SIG-M5 (cell line): ENCODE measurements at regions not wholly inside any gene's neighbourhood (a gene's known extent, or its start where the extent isn't known, plus 50 kb on each side); places are given as distances from the start of the nearest gene placed in this dataset.
"Not testable (repeated sequence)": the region's sequence is repeated elsewhere in the genome, so short reads cannot be mapped to it uniquely, and the experiment has no call there.

Source experiments
- DNase-seq: peaks from one replicate; lab custom pipeline; 2025; lab: John Stamatoyannopoulos, UW

DNA sequence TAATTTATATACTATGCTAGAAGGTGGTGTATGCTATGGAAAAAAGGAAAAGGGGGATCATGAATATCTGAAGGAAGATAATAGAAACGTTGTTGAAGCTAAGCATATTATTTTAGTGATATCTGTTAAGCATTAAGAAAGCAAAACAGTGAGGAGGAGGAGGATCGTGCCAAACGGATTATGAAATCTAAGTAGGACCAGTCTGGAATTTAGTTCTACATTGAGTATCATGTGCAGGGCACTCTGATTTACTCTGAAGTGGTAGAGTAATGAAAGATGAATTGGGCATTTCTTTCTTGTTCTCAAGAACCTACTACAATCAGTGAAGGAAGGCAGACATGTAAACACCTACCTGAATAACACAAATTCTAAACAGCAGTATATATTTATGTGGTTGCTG is 195.3 kb downstream of the CYB561 start:
- DNase-seq: no peak

GRCh38 chr17:63258785-63259184 is 187.3 kb downstream of the CYB561 start:
- no peak for DNase-seq

- no peak for DNase-seq
These were observed 183.2 kb downstream of the CYB561 start for GRCh38 chr17:63262751-63263476.

- DNase-seq: no peak
These were observed 180.6 kb downstream of the CYB561 start for GRCh38 chr17:63265526-63265925.

DNA sequence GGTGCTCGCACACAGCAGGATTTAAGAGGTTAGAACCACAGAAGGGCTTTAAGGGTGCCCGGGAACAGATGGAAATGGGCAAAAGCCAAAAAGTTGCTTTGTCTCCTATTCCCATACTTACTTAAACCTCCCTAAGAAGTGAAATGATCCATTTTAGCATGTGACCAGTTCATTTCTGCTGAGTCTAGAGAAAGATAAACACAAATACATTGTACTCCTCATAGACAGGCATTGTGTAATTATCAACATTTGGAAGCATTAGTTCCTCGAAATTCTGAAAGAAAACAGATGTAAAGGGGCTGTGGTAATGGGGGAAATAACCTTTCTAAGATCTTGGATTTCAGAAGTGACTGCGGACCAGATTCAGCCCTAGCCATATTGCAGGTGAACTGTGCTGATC is 178.3 kb downstream of the CYB561 start:
- DNase-seq: no peak

GRCh38 chr17:63268827-63269226 is 177.3 kb downstream of the CYB561 start:
- no peak for DNase-seq

- DNase-seq: no peak
These were observed 175.5 kb downstream of the CYB561 start for GRCh38 chr17:63270610-63271009.

- DNase-seq: no peak
These were observed 172.0 kb downstream of the CYB561 start for GRCh38 chr17:63274146-63274545.

DNA sequence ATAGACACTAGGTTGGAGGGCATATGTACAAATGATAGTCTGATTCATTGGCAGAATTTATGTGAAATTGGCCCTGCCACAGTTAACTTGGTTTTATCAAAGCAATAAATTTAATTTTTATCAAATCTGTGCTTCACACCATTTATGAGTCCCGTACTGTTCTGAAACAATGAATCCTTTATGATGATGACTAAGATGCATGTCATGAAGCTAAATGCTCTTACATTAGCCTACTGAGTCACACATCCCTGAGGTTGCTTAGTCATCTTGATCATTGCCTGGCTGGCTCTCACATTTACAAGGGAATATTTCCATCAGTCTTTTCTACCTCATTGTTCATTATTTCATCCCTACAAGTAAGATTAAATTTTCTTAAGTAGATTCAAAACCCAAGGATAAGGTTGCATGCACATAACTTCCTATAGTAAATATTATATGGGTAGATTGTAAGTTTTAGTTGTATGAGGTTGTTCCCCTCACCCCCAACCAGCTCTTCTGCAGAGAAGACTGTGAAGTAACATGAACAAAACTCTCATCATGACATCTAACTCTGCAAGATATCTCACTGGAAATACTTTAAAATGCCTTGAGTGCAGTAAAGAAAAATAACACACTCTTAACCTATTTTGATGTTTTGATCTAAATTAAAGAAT is 170.7 kb downstream of the CYB561 start:
- DNase-seq: peak; percentile 32

GRCh38 chr17:63275971-63276745 is 169.9 kb downstream of the CYB561 start:
- DNase-seq: no peak

DNA sequence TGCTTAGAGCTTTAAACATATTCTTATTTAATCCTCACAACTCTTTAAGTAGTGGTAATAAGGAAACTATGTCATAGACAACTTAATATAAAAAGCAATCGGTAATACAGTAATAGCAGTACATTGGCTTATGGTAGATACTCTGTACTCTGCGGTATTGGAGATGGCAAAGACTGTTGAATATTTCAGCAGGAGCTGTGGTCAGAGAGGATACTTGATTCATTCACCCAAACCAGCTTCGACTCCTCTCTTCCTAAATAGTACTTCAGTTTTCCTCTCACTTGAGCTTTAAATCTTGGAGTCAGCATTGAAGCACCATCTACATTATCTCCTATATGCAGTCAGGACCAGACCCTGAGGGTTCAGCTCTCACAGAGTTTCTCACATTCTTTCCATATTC is 169.3 kb downstream of the CYB561 start:
- no peak for DNase-seq

- DNase-seq: no peak
These were observed 168.5 kb downstream of the CYB561 start for GRCh38 chr17:63277629-63278028.

DNA sequence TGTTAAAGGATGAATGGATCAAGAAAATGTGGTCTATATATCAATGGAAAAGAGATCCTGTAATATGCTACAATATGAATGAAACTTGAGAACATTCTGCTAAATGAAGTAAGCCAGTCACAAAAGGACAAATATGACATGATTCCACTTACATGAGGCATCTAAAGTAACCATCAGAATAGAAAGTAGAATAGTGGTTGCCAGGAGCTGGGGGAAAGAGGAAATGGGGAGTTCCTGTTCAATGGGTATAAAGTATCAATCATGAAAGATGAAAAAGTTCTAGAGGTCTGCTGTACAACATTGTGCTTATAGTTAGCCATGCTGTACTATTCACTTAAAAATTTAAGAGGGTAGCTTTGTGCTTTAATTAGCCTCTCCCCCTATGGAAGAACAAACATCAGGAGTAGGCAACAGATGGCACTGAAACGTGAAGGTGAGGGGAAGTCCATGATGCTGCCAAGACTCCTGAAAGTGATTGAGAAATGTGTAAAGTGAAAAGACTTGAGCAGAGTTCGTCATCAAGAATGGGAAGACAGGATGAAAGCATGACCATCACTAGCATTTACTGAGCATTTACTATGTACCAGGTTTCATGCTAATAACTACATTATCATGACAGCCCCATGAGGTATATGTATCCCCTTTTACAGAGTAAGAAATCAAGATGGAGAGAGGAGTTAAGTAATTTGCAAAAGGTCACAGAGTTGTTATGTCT is 167.2 kb downstream of the CYB561 start:
- no peak for DNase-seq

DNA sequence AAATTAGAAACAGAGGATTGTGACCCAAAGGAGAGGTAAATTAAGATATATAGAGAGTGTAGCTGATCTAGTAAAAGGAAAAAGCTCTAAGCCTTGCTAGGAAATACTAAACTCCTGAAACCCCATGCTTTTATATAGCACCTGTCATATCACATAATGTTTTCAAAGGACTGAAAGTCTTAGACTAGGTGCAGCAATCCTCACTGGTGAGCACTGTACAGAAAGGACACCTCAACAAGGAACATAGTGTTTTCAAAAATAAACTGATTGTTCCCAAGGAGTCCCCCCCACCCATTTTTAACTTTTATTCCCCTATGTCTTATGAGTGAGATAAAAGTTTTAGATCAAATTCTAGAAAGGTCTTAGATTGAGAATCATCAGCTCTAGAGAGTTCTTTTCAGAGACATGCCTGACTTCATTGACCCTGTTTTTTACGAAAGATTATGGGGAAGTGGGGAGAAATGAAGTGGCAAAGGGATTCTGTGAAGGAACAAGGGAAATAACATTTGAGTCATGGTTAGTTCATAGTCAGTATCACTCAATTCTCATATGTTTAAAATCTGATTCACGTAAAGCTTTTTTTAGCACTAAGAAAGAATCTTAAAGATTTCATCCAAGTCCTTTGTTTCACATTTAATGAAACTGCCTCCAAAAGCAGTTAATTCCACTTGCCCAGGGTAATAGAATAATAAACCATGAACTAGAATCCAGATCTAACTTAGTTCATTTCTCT is 166.4 kb downstream of the CYB561 start:
- DNase-seq: no peak

GRCh38 chr17:63282455-63282854 is 163.7 kb downstream of the CYB561 start:
- no peak for DNase-seq

GRCh38 chr17:63285551-63285950 is 160.6 kb downstream of the CYB561 start:
- no peak for DNase-seq

DNA sequence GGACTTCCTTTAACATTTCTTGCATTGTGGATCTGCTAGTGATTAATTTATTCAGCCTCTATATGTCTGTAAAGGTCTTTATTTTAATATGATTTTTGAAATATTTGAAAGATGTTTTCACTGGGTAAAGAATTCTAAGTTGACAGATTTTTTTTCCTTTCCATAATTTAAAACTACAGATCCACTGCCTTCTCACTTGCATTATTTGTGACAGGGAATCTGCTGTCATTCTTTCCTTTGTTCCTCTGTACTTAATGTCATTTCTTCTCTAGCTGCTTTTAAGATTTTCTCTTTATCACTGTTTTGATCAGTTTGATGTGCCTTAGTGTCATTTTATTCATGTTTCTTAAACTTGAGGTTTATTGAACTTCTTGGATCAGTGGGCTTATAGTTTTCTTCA is 159.9 kb downstream of the CYB561 start:
- DNase-seq: no peak

GRCh38 chr17:63287006-63287405 is 159.1 kb downstream of the CYB561 start:
- DNase-seq: not testable (repeated sequence)

- DNase-seq: no peak
These were observed 156.2 kb downstream of the CYB561 start for GRCh38 chr17:63289931-63290330.

DNA sequence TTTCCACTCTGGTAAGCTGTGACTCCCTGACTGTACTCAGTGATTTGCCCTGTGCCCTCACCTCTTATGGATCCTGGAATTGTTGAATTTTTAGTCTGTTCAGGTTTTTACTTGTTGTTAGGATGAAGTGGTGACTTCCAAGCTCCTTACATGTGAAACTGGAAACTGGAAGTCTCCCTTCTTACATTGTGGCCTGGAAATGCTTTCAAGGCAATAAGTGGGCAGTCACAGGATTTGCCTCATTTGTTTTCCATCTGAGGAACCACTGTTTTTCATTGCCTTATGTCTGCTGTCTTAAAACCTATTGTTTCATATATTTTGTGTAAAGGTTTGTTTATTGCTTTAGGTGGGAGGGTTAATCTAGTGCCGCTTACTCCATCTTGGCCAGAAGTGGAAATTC is 155.8 kb downstream of the CYB561 start:
- DNase-seq: no peak

- DNase-seq: no peak
These were observed 155.3 kb downstream of the CYB561 start for GRCh38 chr17:63290784-63291183.

DNA sequence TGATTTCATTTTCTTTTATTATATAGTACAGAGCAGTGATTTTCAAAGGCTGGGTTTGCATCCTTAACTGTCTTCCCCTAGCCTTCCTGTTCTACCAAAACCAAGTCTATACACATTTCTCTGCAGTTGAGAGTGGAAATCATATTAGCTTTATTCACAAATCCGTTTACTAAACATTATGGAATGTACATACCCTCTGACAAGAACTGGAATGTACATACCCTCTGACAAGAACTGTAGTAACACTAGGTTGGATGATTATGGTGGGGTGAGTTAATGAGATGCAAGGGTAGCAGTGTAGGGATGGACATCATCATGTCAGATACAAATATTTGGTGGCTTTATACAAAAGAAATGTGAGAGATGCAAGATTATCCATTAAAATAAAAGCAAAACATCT is 154.8 kb downstream of the CYB561 start:
- DNase-seq: no peak
